ENCODE measurements at regions not wholly inside any gene's neighbourhood (a gene's known extent, or its start where the extent isn't known, plus 50 kb on each side); places are given as distances from the start of the nearest gene placed in this dataset.

GRCh38 chr4:31467781-31468180 is 747.6 kb downstream of the PCDH7 start:
- no peak for TF ChIP-seq EZH2 (IDR thresholded peaks at IDR 0.05; ENCODE audit: borderline replicate concordance, low read length)
- no peak for TF ChIP-seq CTCF (IDR thresholded peaks at IDR 0.05; ENCODE audit: low read length)

All from OCI-LY1 (cell line).